GM19324 (cell line): ENCODE measurements at regions not wholly inside any gene's neighbourhood (a gene's known extent, or its start where the extent isn't known, plus 50 kb on each side); places are given as distances from the start of the nearest gene placed in this dataset.
"Not testable (repeated sequence)": the region's sequence is repeated elsewhere in the genome, so short reads cannot be mapped to it uniquely, and the experiment has no call there.

ENCODE experiments used
- ATAC-seq: cut with Tn5 transposase; IDR thresholded peaks from one replicate; pipeline ENCODE4 v1.9.1; 2021; ENCODE audit warnings: mild to moderate bottlenecking, moderate library complexity; ENCODE audit not compliant: unreplicated experiment, low FRiP score

- no peak for ATAC-seq
Observed at GRCh38 chr10:29702273-29703164, 67.7 kb upstream of the SVIL start.

- ATAC-seq = no peak
Observed at GRCh38 chr10:29701306-29701705, 66.5 kb upstream of the SVIL start.

GRCh38 chr10:29699621-29700020 is 64.8 kb upstream of the SVIL start:
- no peak for ATAC-seq

GRCh38 chr10:29698773-29699490 is 64.2 kb upstream of the SVIL start:
- no peak for ATAC-seq

GRCh38 chr10:29696581-29696980 is 61.8 kb upstream of the SVIL start:
- not testable (repeated sequence) for ATAC-seq

- no peak for ATAC-seq
Observed at GRCh38 chr10:29694121-29694520, 59.4 kb upstream of the SVIL start.

- ATAC-seq = no peak
Observed at GRCh38 chr10:29692121-29692539, 57.4 kb upstream of the SVIL start.

GRCh38 chr10:29691564-29692072 is 56.8 kb upstream of the SVIL start:
- ATAC-seq = no peak

- ATAC-seq = no peak
Observed at GRCh38 chr10:29689001-29689400, 54.2 kb upstream of the SVIL start.

GRCh38 chr10:29688230-29688661 is 53.5 kb upstream of the SVIL start:
- ATAC-seq = no peak

GRCh38 chr10:29687421-29688164 is 52.8 kb upstream of the SVIL start:
- ATAC-seq = no peak

- ATAC-seq = no peak
Observed at GRCh38 chr10:29685506-29685905, 50.7 kb upstream of the SVIL start.
